ENCODE measurements at regions not wholly inside any gene's neighbourhood (a gene's known extent, or its start where the extent isn't known, plus 50 kb on each side); places are given as distances from the start of the nearest gene placed in this dataset.

GRCh38 chr14:101116486-101117130, 213.1 kb upstream of the RTL1 start:
- H3K4me3 Mint-ChIP-seq (ENCODE audit: unreplicated experiment), result no peak overlapping the region
- intact Hi-C loops (cut with micrococcal nuclease), result no loop called here
- ChIA-PET POLR2A (no interaction called here), CTCF (interaction anchor here (0.8 kb wide), 1 partner anchor 217 kb away, joined by 3 read pairs; no protein-coding TSS in a partner anchor)
- no TSS peak for BruUV-seq (replicated peaks)
- no peak for TF ChIP-seq CTCF (IDR thresholded peaks at IDR 0.05; ENCODE audit: unreplicated experiment)
- no peak overlapping the region for H3K27ac Mint-ChIP-seq (ENCODE audit: low read depth, unreplicated experiment)
- H3K4me1 Mint-ChIP-seq (ENCODE audit: insufficient read depth, unreplicated experiment), result no peaks in the 10 kb centered on the region
- no peaks in the 10 kb centered on the region for H3K36me3 Mint-ChIP-seq (ENCODE audit: insufficient read depth, unreplicated experiment)
- no peak for DNase-seq (ENCODE audit: unreplicated experiment)
- peaks cover 11% of the 10 kb centered on the region for H3K9me3 Mint-ChIP-seq (ENCODE audit: unreplicated experiment)
- peaks cover 14% of the 10 kb centered on the region for H3K27me3 Mint-ChIP-seq (ENCODE audit: insufficient read depth, unreplicated experiment)

GRCh38 chr14:101117543-101117942, 214.0 kb upstream of the RTL1 start:
- POLR2A ChIA-PET, result no interaction called here
- BruUV-seq (replicated peaks), result no TSS peak
- H3K27ac Mint-ChIP-seq (ENCODE audit: low read depth, unreplicated experiment), result no peak overlapping the region
- no peak for DNase-seq (ENCODE audit: unreplicated experiment)
- H3K27me3 Mint-ChIP-seq (ENCODE audit: insufficient read depth, unreplicated experiment), result peaks cover 14% of the 10 kb centered on the region
- no peaks in the 10 kb centered on the region for H3K4me1 Mint-ChIP-seq (ENCODE audit: insufficient read depth, unreplicated experiment)
- no peak overlapping the region for H3K4me3 Mint-ChIP-seq (ENCODE audit: unreplicated experiment)
- intact Hi-C loops (cut with micrococcal nuclease), result no loop called here
- CTCF ChIA-PET, result no interaction called here
- TF ChIP-seq CTCF (IDR thresholded peaks at IDR 0.05; ENCODE audit: unreplicated experiment), result no peak
- peaks cover 11% of the 10 kb centered on the region for H3K9me3 Mint-ChIP-seq (ENCODE audit: unreplicated experiment)
- no peaks in the 10 kb centered on the region for H3K36me3 Mint-ChIP-seq (ENCODE audit: insufficient read depth, unreplicated experiment)

- no peak for DNase-seq (ENCODE audit: unreplicated experiment)
- no peak for TF ChIP-seq CTCF (IDR thresholded peaks at IDR 0.05; ENCODE audit: unreplicated experiment)
- Mint-ChIP-seq H3K4me3 (ENCODE audit: unreplicated experiment) (no peak overlapping the region), H3K27ac (ENCODE audit: low read depth, unreplicated experiment) (no peak overlapping the region), H3K4me1 (ENCODE audit: insufficient read depth, unreplicated experiment) (no peaks in the 10 kb centered on the region), H3K9me3 (ENCODE audit: unreplicated experiment) (peaks cover 11% of the 10 kb centered on the region), H3K27me3 (ENCODE audit: insufficient read depth, unreplicated experiment) (peaks cover 14% of the 10 kb centered on the region), H3K36me3 (ENCODE audit: insufficient read depth, unreplicated experiment) (no peaks in the 10 kb centered on the region)
- no TSS peak for BruUV-seq (replicated peaks)
- POLR2A ChIA-PET, result no interaction called here
- CTCF ChIA-PET, result no interaction called here
- intact Hi-C loops (cut with micrococcal nuclease), result no loop called here
Measured at GRCh38 chr14:101118233-101118632, 214.7 kb upstream of the RTL1 start.

- H3K27ac Mint-ChIP-seq (ENCODE audit: low read depth, unreplicated experiment), result no peak overlapping the region
- ChIA-PET CTCF (interaction anchor here (0.6 kb wide), 1 partner anchor 66 kb away, joined by 3 read pairs; no protein-coding TSS in a partner anchor), POLR2A (no interaction called here)
- H3K4me3 Mint-ChIP-seq (ENCODE audit: unreplicated experiment), result no peak overlapping the region
- H3K27me3 Mint-ChIP-seq (ENCODE audit: insufficient read depth, unreplicated experiment), result peaks cover 14% of the 10 kb centered on the region
- intact Hi-C loops (cut with micrococcal nuclease), result no loop called here
- no peaks in the 10 kb centered on the region for H3K4me1 Mint-ChIP-seq (ENCODE audit: insufficient read depth, unreplicated experiment)
- TF ChIP-seq CTCF (IDR thresholded peaks at IDR 0.05; ENCODE audit: unreplicated experiment), result no peak
- H3K9me3 Mint-ChIP-seq (ENCODE audit: unreplicated experiment), result peaks cover 11% of the 10 kb centered on the region
- BruUV-seq (replicated peaks), result no TSS peak
- no peak for DNase-seq (ENCODE audit: unreplicated experiment)
- no peaks in the 10 kb centered on the region for H3K36me3 Mint-ChIP-seq (ENCODE audit: insufficient read depth, unreplicated experiment)
Measured at GRCh38 chr14:101118746-101119591, 215.4 kb upstream of the RTL1 start.
